Neuron (in vitro differentiated cells): ENCODE measurements at regions not wholly inside any gene's neighbourhood (a gene's known extent, or its start where the extent isn't known, plus 50 kb on each side); places are given as distances from the start of the nearest gene placed in this dataset.
A peak's percentile ranks its signal among the peaks of the same experiment; 100 is the strongest.

Experiments used
- H2AFZ ChIP-seq: one replicate; pipeline ENCODE4 v1.6.1; 2013; ENCODE audit warnings: low read depth, mild to moderate bottlenecking, inconsistent platforms, low read length, moderate library complexity
- H3K27me3 ChIP-seq: one replicate; pipeline ENCODE4 v1.6.1; 2013; ENCODE audit warnings: low read length; ENCODE audit not compliant: insufficient read depth
- H3K36me3 ChIP-seq: one replicate; pipeline ENCODE4 v1.6.1; 2013; ENCODE audit warnings: low read length; ENCODE audit not compliant: insufficient read depth
- H3K4me1 ChIP-seq: one replicate; pipeline ENCODE4 v1.6.1; 2013; ENCODE audit warnings: low read length; ENCODE audit not compliant: insufficient read depth
- H3K4me3 ChIP-seq: 2 replicates; pipeline ENCODE4 v1.5.1; 2013; ENCODE audit warnings: mild to moderate bottlenecking, low read length, moderate library complexity
- H3K9me3 ChIP-seq: one replicate; pipeline ENCODE4 v1.6.1; 2013; ENCODE audit warnings: low read length

GRCh38 chr13:80988391-80989151, 647.6 kb upstream of the SPRY2 start:
- Histone ChIP-seq H3K4me1 (peaks cover 11% of the 10 kb centered on the region), H3K27me3 (no peaks in the 10 kb centered on the region), H3K4me3 (no peak overlapping the region), H3K36me3 (no peaks in the 10 kb centered on the region), H2AFZ (no peak overlapping the region), H3K9me3 (no peaks in the 10 kb centered on the region)

- Histone ChIP-seq H3K36me3 (no peaks in the 10 kb centered on the region), H3K9me3 (no peaks in the 10 kb centered on the region), H3K4me1 (no peaks in the 10 kb centered on the region), H3K4me3 (no peak overlapping the region), H3K27me3 (no peaks in the 10 kb centered on the region), H2AFZ (no peak overlapping the region)
Measured at GRCh38 chr13:80979035-80979641, 638.2 kb upstream of the SPRY2 start.

DNA sequence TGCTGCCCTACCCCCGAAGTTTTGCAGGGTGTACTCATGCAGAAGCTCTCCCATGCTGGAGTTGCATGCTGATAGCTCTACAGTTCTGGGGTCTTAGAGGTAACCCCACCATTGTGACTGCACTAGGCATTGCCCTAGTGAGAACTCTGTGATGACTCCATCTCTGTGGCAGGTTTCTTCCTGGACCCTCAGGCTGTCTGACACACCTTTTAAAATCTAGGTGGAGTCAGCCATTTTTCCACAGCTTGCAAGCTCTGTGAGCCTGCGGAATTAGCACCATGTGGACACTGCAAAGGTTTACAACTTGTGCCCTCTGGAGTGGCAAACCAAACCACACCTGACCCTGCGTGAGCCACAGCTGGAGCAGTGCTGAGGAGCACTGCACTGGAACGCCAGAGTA, 636.2 kb upstream of the SPRY2 start:
- Histone ChIP-seq H2AFZ (no peak overlapping the region), H3K4me1 (no peaks in the 10 kb centered on the region), H3K9me3 (no peaks in the 10 kb centered on the region), H3K36me3 (no peaks in the 10 kb centered on the region), H3K27me3 (no peaks in the 10 kb centered on the region), H3K4me3 (no peak overlapping the region)

GRCh38 chr13:80975903-80976302, 635.0 kb upstream of the SPRY2 start:
- no peaks in the 10 kb centered on the region for H3K27me3 ChIP-seq
- H3K4me3 ChIP-seq = no peak overlapping the region
- no peak overlapping the region for H2AFZ ChIP-seq
- H3K9me3 ChIP-seq = no peaks in the 10 kb centered on the region
- no peaks in the 10 kb centered on the region for H3K4me1 ChIP-seq
- no peaks in the 10 kb centered on the region for H3K36me3 ChIP-seq

GRCh38 chr13:80973721-80974120, 632.8 kb upstream of the SPRY2 start:
- H2AFZ ChIP-seq = no peak overlapping the region
- no peaks in the 10 kb centered on the region for H3K4me1 ChIP-seq
- no peaks in the 10 kb centered on the region for H3K36me3 ChIP-seq
- H3K4me3 ChIP-seq = no peak overlapping the region
- H3K9me3 ChIP-seq = no peaks in the 10 kb centered on the region
- no peaks in the 10 kb centered on the region for H3K27me3 ChIP-seq

GRCh38 chr13:80972857-80973478, 632.0 kb upstream of the SPRY2 start:
- H3K4me3 ChIP-seq = no peak overlapping the region
- no peak overlapping the region for H2AFZ ChIP-seq
- no peaks in the 10 kb centered on the region for H3K4me1 ChIP-seq
- H3K9me3 ChIP-seq = no peaks in the 10 kb centered on the region
- H3K36me3 ChIP-seq = no peaks in the 10 kb centered on the region
- H3K27me3 ChIP-seq = no peaks in the 10 kb centered on the region

DNA sequence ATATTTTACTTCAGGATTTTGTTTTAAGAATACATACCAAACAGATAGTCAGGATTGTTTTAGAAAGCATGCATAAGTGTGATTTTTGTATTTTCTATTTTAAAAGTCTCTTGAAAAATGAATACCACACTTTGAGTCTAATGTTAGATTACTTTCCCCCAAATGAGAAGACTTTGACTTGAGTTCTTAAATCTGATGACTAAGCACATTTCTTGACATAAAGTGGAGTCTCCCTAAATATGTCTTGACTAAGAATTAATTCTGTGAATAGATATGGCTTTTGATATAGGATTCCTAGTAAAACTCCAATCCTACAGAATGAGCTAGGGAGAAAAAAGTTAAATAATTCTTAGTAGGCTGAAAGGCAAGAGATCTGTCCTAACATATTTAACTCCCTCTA, 624.2 kb upstream of the SPRY2 start:
- peaks cover 14% of the 10 kb centered on the region for H3K4me1 ChIP-seq
- H2AFZ ChIP-seq = no peak overlapping the region
- no peaks in the 10 kb centered on the region for H3K36me3 ChIP-seq
- no peak overlapping the region for H3K4me3 ChIP-seq
- H3K27me3 ChIP-seq = no peaks in the 10 kb centered on the region
- H3K9me3 ChIP-seq = no peaks in the 10 kb centered on the region

DNA sequence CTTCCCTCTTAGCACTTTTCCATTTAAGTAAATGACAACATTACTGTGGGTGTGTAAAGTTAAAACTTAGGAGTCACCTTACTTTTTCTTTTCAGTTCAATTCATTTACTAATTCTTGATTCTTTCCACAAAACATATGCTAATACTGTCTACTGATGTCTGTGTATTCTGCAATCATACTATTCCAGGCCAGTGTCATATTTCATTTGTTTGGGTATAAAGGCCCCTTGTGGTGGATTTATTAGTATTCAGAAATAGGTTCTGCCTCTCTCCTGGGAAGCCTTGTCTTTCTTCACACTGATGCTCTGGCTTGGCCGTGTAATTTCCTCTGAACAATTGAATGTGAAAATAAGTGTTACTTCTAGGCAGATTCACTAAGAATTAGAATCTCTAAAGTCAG, 621.9 kb upstream of the SPRY2 start:
- H3K4me1 ChIP-seq = peaks cover 14% of the 10 kb centered on the region
- H3K27me3 ChIP-seq = no peaks in the 10 kb centered on the region
- peak overlapping the region; percentile 37 for H2AFZ ChIP-seq
- no peaks in the 10 kb centered on the region for H3K9me3 ChIP-seq
- no peak overlapping the region for H3K4me3 ChIP-seq
- H3K36me3 ChIP-seq = no peaks in the 10 kb centered on the region

- H3K4me3 ChIP-seq = no peak overlapping the region
Measured at GRCh38 chr13:80962173-80962572, 621.2 kb upstream of the SPRY2 start.

DNA sequence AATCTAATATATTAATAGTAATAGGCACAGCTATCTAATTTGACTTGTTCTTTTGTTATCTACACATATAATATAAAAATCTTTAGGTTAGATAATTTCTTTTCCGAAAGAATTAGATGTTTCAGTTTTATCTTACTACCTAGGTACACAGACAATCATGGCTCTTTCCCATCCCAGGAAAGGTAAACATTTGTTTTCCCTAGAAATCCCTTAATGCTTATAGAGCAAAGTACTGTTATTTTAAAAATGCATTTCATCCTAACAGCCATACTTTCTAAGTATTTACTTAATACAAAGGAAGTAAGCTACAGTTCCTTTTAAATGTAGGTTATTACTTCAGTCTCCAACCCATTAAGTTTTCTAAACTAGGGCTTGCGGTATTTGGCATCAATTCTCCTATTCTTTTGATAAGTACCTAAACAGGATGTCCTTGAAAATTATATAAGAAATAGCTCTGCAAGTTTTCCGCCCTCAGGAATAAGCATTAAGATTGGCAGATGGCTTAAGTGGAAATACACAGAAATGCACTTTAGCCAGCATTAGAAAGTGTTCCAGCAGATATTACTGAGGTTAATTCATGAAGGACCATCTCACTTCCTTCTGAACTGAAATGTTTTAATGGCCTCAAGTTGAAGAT, 616.2 kb upstream of the SPRY2 start:
- Histone ChIP-seq H3K4me3 (no peak overlapping the region), H2AFZ (no peak overlapping the region)

More at GRCh38 chr13:80962173-80962572, 621.2 kb upstream of the SPRY2 start:
- H2AFZ ChIP-seq = no peak overlapping the region
- peaks cover 14% of the 10 kb centered on the region for H3K4me1 ChIP-seq
- no peaks in the 10 kb centered on the region for H3K27me3 ChIP-seq
- H3K9me3 ChIP-seq = no peaks in the 10 kb centered on the region
- no peaks in the 10 kb centered on the region for H3K36me3 ChIP-seq

GRCh38 chr13:80955501-80955900, 614.6 kb upstream of the SPRY2 start:
- no peaks in the 10 kb centered on the region for H3K27me3 ChIP-seq
- H2AFZ ChIP-seq = no peak overlapping the region
- no peaks in the 10 kb centered on the region for H3K36me3 ChIP-seq
- H3K4me3 ChIP-seq = no peak overlapping the region
- H3K9me3 ChIP-seq = no peaks in the 10 kb centered on the region
- H3K4me1 ChIP-seq = no peaks in the 10 kb centered on the region

More for the DNA sequence above, 616.2 kb upstream of the SPRY2 start:
- Histone ChIP-seq H3K9me3 (no peaks in the 10 kb centered on the region), H3K36me3 (no peaks in the 10 kb centered on the region), H3K27me3 (no peaks in the 10 kb centered on the region), H3K4me1 (peaks cover 1% of the 10 kb centered on the region)

DNA sequence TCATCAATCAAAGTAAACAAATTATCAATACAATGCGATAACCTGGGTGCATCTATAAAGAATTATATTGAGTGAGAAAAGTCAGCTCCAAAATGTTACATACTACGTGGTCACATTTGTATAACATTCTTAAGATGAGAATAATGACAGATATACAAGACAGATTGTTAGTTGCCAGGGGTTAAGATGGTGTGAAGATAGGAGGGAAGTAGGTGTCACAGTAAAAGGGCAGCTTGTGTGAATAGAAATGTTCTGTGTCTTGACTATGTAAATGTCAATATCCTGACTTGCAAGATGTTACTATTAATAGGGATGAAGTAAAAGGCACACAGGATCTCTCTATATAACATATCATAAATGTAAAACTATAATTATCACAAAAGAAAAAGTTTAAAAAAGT, 611.2 kb upstream of the SPRY2 start:
- Histone ChIP-seq H3K4me1 (no peaks in the 10 kb centered on the region), H3K4me3 (no peak overlapping the region), H3K36me3 (no peaks in the 10 kb centered on the region), H3K9me3 (no peaks in the 10 kb centered on the region), H2AFZ (no peak overlapping the region), H3K27me3 (no peaks in the 10 kb centered on the region)
